ENCODE measurements at regions not wholly inside any gene's neighbourhood (a gene's known extent, or its start where the extent isn't known, plus 50 kb on each side); places are given as distances from the start of the nearest gene placed in this dataset.

- TF ChIP-seq CTCF (conservative IDR thresholded peaks at IDR 0.05; ENCODE audit: low read length): no peak
- TF ChIP-seq EZH2phosphoT487 (IDR thresholded peaks at IDR 0.05; ENCODE audit: borderline replicate concordance, low read depth, low read length): no peak
Observed at GRCh38 chr10:133033742-133034048, 54.0 kb upstream of the ADGRA1 start.

Measured in OCI-LY7 (cell line).